GM23338 (cell line): ENCODE measurements at regions not wholly inside any gene's neighbourhood (a gene's known extent, or its start where the extent isn't known, plus 50 kb on each side); places are given as distances from the start of the nearest gene placed in this dataset.
A peak's percentile ranks its signal among the peaks of the same experiment; 100 is the strongest.

Experiments
- ATAC-seq: fragments of 200-7000 bp; cut with Tn5 transposase; 3 replicates; pipeline ENCODE4 v1.9.1; 2020
- DNase-seq: peaks from one replicate; pipeline ENCODE4 v3.0.0-alpha.2; 2015; ENCODE audit warnings: low spot score
- H2AFZ ChIP-seq: fragments of 200-600 bp; sonication (generic); 2 replicates; pipeline ENCODE4 v1.8.0; 2016; ENCODE audit warnings: antibody characterized with exemption, mild to moderate bottlenecking, moderate library complexity
- H3F3A ChIP-seq: fragments of 200-600 bp; sonication (generic); replicated peaks from 2 replicates; pipeline ENCODE4 v1.8.0; 2017; ENCODE audit warnings: antibody characterized with exemption, mixed run types, low read depth
- H3K27ac ChIP-seq: fragments of 200-600 bp; sonication (generic); 2 replicates; pipeline ENCODE4 v1.6.1; 2016; ENCODE audit warnings: low read depth
- H3K27me3 ChIP-seq: fragments of 200-600 bp; sonication (generic); 2 replicates; pipeline ENCODE4 v1.8.0; 2016; ENCODE audit warnings: mild to moderate bottlenecking, mixed run types, moderate library complexity; ENCODE audit not compliant: insufficient read depth
- H3K36me3 ChIP-seq: fragments of 200-600 bp; sonication (generic); 2 replicates; pipeline ENCODE4 v1.8.0; 2016; ENCODE audit warnings: mild to moderate bottlenecking; ENCODE audit not compliant: insufficient read depth
- H3K4me1 ChIP-seq: fragments of 200-600 bp; sonication (generic); 2 replicates; pipeline ENCODE4 v1.8.0; 2016; ENCODE audit warnings: mild to moderate bottlenecking, moderate library complexity; ENCODE audit not compliant: insufficient read depth
- H3K4me2 ChIP-seq: fragments of 200-600 bp; sonication (generic); 2 replicates; pipeline ENCODE4 v1.7.1; 2017; ENCODE audit warnings: mixed run types
- H3K4me3 ChIP-seq: fragments of 200-600 bp; sonication (generic); 2 replicates; pipeline ENCODE4 v1.6.1; 2016; ENCODE audit warnings: mixed run types
- H3K79me2 ChIP-seq: fragments of 200-600 bp; sonication (generic); replicated peaks from 2 replicates; pipeline ENCODE4 v1.8.0; 2017; ENCODE audit warnings: mild to moderate bottlenecking; ENCODE audit not compliant: insufficient read depth
- H3K9me2 ChIP-seq: fragments of 200-600 bp; sonication (generic); 2 replicates; pipeline ENCODE4 v1.8.0; 2017; ENCODE audit not compliant: insufficient read depth
- H4K20me1 ChIP-seq: fragments of 200-600 bp; sonication (generic); replicated peaks from 2 replicates; pipeline ENCODE4 v1.8.0; 2017; ENCODE audit warnings: mild to moderate bottlenecking; ENCODE audit not compliant: insufficient read depth
- H3K27ac Mint-ChIP-seq: 2 replicates; pipeline ENCODE4 v1.8.0; 2020; ENCODE audit warnings: inconsistent platforms, mild to moderate bottlenecking, moderate library complexity, mixed read lengths
- H3K27me3 Mint-ChIP-seq: 3 replicates; pipeline ENCODE4 v1.8.0; 2022; ENCODE audit warnings: low read depth, mild to moderate bottlenecking, moderate library complexity, mixed read lengths, inconsistent platforms; ENCODE audit not compliant: insufficient read depth, poor library complexity
- H3K36me3 Mint-ChIP-seq: 3 replicates; pipeline ENCODE4 v1.8.0; 2021; ENCODE audit warnings: low read depth, mild to moderate bottlenecking, inconsistent platforms, moderate library complexity, mixed read lengths
- H3K4me1 Mint-ChIP-seq: 3 replicates; pipeline ENCODE4 v1.8.0; 2020; ENCODE audit warnings: mild to moderate bottlenecking, inconsistent platforms, mixed read lengths
- H3K4me3 Mint-ChIP-seq: 3 replicates; pipeline ENCODE4 v1.8.0; 2021; ENCODE audit warnings: moderate library complexity, mild to moderate bottlenecking, inconsistent platforms, mixed read lengths
- H3K9me3 Mint-ChIP-seq: 3 replicates; pipeline ENCODE4 v1.8.0; 2020; ENCODE audit warnings: moderate library complexity, mild to moderate bottlenecking, inconsistent platforms, mixed read lengths
- CREB1 ChIP-seq: fragments of 250-450 bp; sonication (Bioruptor Pico); IDR thresholded peaks from 2 replicates; pipeline ENCODE4 v1.5.0; 2020; ENCODE audit warnings: low read depth, mild to moderate bottlenecking, moderate library complexity
- EZH2 ChIP-seq: fragments of 200-600 bp; sonication (generic); IDR thresholded peaks from one replicate; pipeline ENCODE4 v1.8.0; 2017; ENCODE audit warnings: antibody characterized with exemption, mild to moderate bottlenecking, low read depth; ENCODE audit not compliant: unreplicated experiment
- EZH2phosphoT487 ChIP-seq: fragments of 200-600 bp; sonication (generic); IDR thresholded peaks from one replicate; pipeline ENCODE4 v1.8.1; 2018; ENCODE audit warnings: antibody characterized with exemption; ENCODE audit not compliant: unreplicated experiment
- JUNB ChIP-seq: IDR thresholded peaks from one replicate; pipeline ENCODE4 v1.6.1; 2016; ENCODE audit warnings: antibody characterized with exemption; ENCODE audit not compliant: unreplicated experiment
- NANOG ChIP-seq: IDR thresholded peaks from 2 replicates; pipeline ENCODE4 v1.6.1; 2016; ENCODE audit warnings: antibody characterized with exemption, borderline replicate concordance
- POLR2AphosphoS5 ChIP-seq: IDR thresholded peaks from 2 replicates; pipeline ENCODE4 v1.6.1; 2016; ENCODE audit warnings: antibody characterized with exemption, low read depth
- STAT1 ChIP-seq: IDR thresholded peaks from one replicate; pipeline ENCODE4 v1.6.1; 2016; ENCODE audit warnings: antibody characterized with exemption; ENCODE audit not compliant: unreplicated experiment
- ZNF114 ChIP-seq: fragments of 250-450 bp; sonication (Bioruptor Pico); IDR thresholded peaks from 2 replicates; pipeline ENCODE4 v1.5.0; 2020; ENCODE audit warnings: mild to moderate bottlenecking, moderate library complexity
- TF ChIP-seq, protein P1 (sequence below): fragments of 250-450 bp; sonication (Bioruptor Pico); IDR thresholded peaks from 2 replicates; pipeline ENCODE4 v1.5.0; 2020; ENCODE audit warnings: mild to moderate bottlenecking, moderate library complexity
- TF ChIP-seq, protein P2 (sequence below): IDR thresholded peaks from one replicate; pipeline ENCODE4 v1.6.1; 2018; ENCODE audit warnings: antibody characterized with exemption; ENCODE audit not compliant: unreplicated experiment
- TF ChIP-seq, protein P3 (sequence below), 2 experiments: fragments of 200-600 bp in 1 of 2; sonication (generic) in 1 of 2; conservative IDR thresholded peaks; 2 replicates each; pipeline versions ENCODE4 v1.5.1 to v1.6.1; 2016 to 2017; ENCODE audit warnings: antibody characterized with exemption in 2 of 2, low read depth in 2 of 2, mild to moderate bottlenecking in 2 of 2, moderate library complexity in 1 of 2

DNA sequence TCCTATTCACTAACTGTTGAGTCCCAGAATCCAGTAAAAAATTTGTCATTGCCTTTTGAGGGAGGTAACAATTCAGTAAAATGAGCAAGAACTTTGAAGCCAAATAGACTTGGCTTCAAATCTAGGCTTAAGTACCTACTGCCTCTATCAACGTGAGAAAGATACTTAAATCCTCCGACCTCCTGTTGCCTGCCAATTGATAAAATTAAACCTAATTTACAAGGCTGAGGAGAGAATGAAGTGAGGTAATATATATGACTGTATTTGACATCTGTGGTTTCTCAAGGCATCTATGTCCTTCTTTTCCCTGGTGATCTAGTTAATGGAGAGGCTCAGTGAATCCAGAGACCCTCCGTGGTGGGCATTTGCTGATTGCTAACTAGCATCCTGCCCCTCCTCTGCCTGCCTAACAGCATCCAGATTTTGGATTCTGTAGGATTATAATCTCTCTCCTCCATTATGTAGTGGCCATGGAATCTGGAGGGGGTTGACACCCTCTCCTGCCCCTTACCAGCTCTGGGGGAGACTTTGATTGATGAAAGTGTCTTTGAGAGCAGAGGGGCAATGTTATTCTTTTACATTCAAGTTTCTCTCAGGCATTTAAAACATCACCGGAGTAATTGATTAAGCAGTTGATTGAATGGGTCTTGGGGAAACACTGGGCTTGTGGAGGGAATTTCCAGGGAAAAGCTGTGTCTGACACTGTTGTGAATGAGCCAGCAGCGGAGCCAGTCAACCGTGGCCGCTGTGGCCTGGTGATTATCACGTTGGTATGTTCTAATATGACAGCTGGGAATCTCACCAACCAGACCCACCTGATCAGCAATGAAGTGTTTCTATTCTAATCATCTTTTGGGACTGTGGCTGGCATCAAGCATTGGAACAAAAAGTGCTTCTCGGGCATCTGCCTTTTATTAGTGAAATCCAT, 140.7 kb upstream of the FAM78B start:
- H3K4me1 ChIP-seq = 0 out of 2 replicates have a peak, but pooled peaks cover 6% of the 10 kb centered on the region
- Mint-ChIP-seq H3K4me1 (peaks cover 15% of the 10 kb centered on the region), H3K4me3 (no peak overlapping the region), H3K27me3 (no peaks in the 10 kb centered on the region), H3K9me3 (peaks cover 4% of the 10 kb centered on the region; the same call in 2 of the 3 replicates), H3K36me3 (no peaks in the 10 kb centered on the region), H3K27ac (peak overlapping the region; percentile 69; the same call in 1 of the 2 replicates)
- H3K9me2 ChIP-seq = peaks cover 10% of the 10 kb centered on the region; the same call in 1 of the 2 replicates
- no peak overlapping the region for H3K4me3 ChIP-seq
- no peak overlapping the region for H3K27ac ChIP-seq
- H3K79me2 ChIP-seq = no peaks in the 10 kb centered on the region
- H4K20me1 ChIP-seq = no peaks in the 10 kb centered on the region
- TF ChIP-seq EZH2phosphoT487 (no peak), EZH2 (no peak), JUNB (no peak), ZNF114 (no peak), NANOG (no peak), STAT1 (no peak), POLR2AphosphoS5 (no peak), CREB1 (CRISPR knock-in tag) (no peak)
- TF ChIP-seq, protein P1, sequence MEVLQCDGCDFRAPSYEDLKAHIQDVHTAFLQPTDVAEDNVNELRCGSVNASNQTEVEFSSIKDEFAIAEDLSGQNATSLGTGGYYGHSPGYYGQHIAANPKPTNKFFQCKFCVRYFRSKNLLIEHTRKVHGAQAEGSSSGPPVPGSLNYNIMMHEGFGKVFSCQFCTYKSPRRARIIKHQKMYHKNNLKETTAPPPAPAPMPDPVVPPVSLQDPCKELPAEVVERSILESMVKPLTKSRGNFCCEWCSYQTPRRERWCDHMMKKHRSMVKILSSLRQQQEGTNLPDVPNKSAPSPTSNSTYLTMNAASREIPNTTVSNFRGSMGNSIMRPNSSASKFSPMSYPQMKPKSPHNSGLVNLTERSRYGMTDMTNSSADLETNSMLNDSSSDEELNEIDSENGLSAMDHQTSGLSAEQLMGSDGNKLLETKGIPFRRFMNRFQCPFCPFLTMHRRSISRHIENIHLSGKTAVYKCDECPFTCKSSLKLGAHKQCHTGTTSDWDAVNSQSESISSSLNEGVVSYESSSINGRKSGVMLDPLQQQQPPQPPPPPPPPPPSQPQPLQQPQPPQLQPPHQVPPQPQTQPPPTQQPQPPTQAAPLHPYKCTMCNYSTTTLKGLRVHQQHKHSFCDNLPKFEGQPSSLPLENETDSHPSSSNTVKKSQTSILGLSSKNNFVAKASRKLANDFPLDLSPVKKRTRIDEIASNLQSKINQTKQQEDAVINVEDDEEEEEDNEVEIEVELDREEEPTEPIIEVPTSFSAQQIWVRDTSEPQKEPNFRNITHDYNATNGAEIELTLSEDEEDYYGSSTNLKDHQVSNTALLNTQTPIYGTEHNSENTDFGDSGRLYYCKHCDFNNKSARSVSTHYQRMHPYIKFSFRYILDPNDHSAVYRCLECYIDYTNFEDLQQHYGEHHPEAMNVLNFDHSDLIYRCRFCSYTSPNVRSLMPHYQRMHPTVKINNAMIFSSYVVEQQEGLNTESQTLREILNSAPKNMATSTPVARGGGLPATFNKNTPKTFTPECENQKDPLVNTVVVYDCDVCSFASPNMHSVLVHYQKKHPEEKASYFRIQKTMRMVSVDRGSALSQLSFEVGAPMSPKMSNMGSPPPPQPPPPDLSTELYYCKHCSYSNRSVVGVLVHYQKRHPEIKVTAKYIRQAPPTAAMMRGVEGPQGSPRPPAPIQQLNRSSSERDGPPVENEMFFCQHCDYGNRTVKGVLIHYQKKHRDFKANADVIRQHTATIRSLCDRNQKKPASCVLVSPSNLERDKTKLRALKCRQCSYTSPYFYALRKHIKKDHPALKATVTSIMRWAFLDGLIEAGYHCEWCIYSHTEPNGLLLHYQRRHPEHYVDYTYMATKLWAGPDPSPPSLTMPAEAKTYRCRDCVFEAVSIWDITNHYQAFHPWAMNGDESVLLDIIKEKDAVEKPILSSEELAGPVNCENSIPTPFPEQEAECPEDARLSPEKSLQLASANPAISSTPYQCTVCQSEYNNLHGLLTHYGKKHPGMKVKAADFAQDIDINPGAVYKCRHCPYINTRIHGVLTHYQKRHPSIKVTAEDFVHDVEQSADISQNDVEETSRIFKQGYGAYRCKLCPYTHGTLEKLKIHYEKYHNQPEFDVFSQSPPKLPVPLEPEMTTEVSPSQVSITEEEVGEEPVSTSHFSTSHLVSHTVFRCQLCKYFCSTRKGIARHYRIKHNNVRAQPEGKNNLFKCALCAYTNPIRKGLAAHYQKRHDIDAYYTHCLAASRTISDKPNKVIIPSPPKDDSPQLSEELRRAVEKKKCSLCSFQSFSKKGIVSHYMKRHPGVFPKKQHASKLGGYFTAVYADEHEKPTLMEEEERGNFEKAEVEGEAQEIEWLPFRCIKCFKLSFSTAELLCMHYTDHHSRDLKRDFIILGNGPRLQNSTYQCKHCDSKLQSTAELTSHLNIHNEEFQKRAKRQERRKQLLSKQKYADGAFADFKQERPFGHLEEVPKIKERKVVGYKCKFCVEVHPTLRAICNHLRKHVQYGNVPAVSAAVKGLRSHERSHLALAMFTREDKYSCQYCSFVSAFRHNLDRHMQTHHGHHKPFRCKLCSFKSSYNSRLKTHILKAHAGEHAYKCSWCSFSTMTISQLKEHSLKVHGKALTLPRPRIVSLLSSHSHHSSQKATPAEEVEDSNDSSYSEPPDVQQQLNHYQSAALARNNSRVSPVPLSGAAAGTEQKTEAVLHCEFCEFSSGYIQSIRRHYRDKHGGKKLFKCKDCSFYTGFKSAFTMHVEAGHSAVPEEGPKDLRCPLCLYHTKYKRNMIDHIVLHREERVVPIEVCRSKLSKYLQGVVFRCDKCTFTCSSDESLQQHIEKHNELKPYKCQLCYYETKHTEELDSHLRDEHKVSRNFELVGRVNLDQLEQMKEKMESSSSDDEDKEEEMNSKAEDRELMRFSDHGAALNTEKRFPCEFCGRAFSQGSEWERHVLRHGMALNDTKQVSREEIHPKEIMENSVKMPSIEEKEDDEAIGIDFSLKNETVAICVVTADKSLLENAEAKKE (CRISPR knock-in tag) = no peak
- TF ChIP-seq, protein P2, sequence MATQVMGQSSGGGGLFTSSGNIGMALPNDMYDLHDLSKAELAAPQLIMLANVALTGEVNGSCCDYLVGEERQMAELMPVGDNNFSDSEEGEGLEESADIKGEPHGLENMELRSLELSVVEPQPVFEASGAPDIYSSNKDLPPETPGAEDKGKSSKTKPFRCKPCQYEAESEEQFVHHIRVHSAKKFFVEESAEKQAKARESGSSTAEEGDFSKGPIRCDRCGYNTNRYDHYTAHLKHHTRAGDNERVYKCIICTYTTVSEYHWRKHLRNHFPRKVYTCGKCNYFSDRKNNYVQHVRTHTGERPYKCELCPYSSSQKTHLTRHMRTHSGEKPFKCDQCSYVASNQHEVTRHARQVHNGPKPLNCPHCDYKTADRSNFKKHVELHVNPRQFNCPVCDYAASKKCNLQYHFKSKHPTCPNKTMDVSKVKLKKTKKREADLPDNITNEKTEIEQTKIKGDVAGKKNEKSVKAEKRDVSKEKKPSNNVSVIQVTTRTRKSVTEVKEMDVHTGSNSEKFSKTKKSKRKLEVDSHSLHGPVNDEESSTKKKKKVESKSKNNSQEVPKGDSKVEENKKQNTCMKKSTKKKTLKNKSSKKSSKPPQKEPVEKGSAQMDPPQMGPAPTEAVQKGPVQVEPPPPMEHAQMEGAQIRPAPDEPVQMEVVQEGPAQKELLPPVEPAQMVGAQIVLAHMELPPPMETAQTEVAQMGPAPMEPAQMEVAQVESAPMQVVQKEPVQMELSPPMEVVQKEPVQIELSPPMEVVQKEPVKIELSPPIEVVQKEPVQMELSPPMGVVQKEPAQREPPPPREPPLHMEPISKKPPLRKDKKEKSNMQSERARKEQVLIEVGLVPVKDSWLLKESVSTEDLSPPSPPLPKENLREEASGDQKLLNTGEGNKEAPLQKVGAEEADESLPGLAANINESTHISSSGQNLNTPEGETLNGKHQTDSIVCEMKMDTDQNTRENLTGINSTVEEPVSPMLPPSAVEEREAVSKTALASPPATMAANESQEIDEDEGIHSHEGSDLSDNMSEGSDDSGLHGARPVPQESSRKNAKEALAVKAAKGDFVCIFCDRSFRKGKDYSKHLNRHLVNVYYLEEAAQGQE = no peak
- TF ChIP-seq, protein P3, sequence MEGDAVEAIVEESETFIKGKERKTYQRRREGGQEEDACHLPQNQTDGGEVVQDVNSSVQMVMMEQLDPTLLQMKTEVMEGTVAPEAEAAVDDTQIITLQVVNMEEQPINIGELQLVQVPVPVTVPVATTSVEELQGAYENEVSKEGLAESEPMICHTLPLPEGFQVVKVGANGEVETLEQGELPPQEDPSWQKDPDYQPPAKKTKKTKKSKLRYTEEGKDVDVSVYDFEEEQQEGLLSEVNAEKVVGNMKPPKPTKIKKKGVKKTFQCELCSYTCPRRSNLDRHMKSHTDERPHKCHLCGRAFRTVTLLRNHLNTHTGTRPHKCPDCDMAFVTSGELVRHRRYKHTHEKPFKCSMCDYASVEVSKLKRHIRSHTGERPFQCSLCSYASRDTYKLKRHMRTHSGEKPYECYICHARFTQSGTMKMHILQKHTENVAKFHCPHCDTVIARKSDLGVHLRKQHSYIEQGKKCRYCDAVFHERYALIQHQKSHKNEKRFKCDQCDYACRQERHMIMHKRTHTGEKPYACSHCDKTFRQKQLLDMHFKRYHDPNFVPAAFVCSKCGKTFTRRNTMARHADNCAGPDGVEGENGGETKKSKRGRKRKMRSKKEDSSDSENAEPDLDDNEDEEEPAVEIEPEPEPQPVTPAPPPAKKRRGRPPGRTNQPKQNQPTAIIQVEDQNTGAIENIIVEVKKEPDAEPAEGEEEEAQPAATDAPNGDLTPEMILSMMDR (conservative IDR thresholded peaks at IDR 0.05; ENCODE audit: low read depth in 2 of 2) = no peak
- ATAC-seq (no peak), DNase-seq (no peak)
- H3K4me2 ChIP-seq = no peak overlapping the region
- H3K36me3 ChIP-seq = no peaks in the 10 kb centered on the region
- H3K27me3 ChIP-seq = no peaks in the 10 kb centered on the region
- peak overlapping the region; percentile 7; the same call in 1 of the 2 replicates for H2AFZ ChIP-seq
- no peaks in the 10 kb centered on the region for H3F3A ChIP-seq
